HG03135 (cell line): ENCODE measurements at regions not wholly inside any gene's neighbourhood (a gene's known extent, or its start where the extent isn't known, plus 50 kb on each side); places are given as distances from the start of the nearest gene placed in this dataset.
A peak's percentile ranks its signal among the peaks of the same experiment; 100 is the strongest.

Source experiments
- ATAC-seq: cut with Tn5 transposase; IDR thresholded peaks from one replicate; pipeline ENCODE4 v1.9.1; 2021; ENCODE audit warnings: mild to moderate bottlenecking, moderate library complexity; ENCODE audit not compliant: unreplicated experiment

DNA sequence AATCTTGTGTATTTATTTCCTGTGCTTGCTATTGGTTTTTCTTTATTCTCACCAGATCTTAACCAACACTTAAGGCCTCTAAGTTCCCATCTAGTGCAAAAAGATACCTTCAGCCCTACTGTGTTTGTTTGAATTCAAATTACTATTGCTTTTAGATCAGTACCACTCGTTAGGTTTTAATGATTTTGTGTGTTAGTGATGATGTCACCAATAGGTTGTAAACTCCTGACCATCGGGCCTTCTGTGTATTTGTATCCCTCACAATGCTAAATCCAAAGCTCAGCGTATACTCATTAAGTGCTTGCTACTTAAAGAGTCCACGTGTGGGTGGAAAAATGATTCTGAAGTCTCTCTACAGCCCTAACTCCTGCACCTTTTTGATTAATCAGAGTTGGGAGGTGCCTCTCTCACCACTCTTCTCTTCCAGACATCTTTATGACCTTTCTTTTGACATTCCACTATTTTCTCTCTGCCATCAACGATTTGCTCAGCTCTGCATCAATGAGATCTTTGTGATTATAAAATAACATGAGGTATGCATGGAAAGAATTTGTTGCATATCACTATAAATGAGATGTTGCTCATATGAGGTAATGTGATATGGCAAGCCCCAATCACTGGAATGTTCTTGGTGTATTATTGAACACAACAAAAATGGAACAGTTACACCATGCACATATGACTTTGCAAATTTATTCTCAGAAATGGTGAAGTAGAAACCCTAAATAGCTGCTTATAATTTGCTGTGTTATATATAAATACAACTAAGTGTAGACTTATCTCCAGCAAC, 55.1 kb upstream of the LAMA2 start:
- no peak for ATAC-seq

DNA sequence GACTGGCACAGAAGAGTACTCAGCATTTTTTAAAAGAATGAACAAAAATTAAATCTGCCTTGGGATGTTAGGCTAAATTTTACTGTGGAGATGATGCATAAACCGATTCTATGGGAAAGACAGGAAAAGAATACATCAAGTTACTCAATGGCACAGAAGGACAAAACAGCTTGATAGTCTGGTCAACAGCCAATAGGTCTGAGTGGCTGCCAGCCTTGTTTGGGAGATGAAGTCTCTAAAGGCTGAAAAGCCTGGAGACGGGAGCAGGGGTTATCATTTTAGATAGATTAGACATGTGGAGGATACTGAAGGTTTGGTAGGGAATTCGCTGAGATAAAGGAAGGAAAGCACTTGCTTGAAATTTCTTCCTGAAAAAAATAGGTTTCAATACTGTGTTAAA, 56.3 kb upstream of the LAMA2 start:
- no peak for ATAC-seq

DNA sequence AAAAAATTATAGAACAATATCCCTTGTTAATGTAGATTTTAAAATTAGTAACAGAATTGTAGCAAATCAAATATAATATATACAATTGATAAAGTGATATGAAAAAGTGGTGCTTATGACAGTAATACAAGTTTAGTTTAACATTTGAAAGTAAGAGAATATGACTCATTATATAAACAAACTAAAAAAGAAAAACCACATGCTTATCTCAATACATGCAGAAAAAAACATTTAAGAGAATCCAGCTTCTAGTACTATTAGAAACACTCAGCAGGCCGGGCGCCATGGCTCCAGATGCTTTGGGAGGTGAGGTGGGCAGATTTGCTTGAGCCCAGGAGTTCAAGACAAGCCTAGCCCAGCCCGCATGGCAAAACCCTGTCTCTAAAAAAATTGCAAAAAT, 60.7 kb upstream of the LAMA2 start:
- ATAC-seq: no peak

DNA sequence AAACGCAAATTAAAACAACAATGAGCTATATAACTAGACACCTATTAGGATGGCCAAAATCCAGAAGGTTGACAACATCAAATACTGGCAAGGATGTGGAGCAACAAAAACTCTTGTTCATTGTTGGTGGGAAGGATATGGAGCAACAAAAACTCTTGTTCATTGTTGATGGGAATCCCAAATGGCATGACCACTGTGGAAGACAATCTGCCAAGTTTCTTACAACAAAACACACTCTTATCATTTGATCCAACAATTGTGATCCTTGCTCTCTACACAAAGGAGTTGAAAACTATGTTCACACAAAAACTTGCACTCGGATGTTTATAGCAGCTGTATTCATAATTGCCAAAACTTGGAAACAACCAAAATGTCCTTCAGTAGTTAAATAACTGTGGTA, 61.8 kb upstream of the LAMA2 start:
- ATAC-seq: no peak

DNA sequence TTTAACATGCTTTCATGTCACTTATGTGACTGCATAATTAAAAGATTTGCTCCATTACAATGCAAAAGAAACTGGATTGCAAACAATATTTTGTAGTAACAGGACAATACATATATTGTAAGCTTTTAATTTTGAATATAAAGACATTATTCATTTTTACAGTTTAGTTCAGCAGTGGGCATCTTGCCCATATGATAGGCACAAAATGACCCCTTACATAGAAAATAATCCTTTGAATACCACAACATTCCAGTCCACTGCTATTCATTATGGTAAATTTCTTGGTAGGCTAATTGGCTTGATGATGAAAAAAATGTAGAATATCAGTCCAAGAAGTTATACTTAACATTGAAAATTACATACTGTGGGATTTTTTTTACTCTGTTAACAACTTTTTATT, 74.1 kb upstream of the LAMA2 start:
- no peak for ATAC-seq

DNA sequence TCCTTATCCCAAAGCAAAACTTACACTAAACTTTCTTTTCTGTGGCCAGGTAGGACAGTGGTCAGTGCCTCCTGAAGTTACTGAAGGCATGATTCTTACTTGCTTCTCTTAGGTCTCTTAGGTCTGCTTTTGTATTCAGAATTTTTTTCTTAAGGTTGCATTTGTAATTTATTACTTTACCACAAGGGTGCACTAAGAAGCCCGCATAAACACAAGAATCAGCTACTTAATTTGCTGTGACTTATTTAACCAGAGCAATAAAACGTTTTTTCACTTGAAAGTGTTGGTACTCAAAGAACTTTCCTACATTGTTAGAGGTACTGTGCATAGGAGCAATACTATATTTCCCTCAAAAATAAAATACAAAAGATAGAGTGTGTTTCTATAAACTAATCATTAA, 75.4 kb upstream of the LAMA2 start:
- no peak for ATAC-seq

DNA sequence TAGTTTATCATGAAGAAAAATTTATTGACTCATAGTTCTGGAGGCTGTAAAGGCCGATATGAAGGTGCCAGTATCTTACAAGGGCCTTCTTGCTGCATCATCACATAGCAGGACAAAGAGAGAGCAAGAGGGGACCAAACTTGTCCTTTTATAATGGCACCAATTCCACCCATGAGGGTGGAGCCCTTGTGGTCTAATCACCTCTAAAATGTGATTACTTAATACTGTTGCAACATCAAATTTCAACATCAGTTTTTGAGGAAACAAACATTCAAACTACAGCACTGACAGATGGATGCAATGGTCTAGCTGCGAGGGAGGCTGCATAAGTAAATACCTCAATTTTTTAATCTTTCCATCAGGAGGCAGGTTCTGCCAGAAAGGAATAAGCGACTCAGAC, 76.7 kb upstream of the LAMA2 start:
- ATAC-seq: no peak

DNA sequence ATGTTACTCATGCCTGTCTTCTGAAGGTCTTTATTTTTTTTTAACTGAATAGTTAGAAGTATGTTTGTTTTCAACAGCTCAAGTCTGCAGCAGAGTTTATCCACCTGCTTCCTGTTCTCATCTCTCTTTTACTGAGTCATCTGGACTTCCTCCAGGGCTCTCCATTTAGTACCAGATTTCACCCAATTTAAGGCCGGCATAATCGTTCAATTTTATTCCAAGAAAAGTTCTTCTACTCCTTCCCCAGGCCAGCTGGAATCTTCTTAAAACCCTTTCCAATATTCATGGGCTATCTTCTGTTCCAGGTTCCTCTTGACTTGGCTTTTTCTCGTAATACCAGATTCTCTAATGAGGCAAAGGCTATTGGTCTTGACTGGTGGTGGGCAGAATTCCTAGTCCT, 79.0 kb upstream of the LAMA2 start:
- no peak for ATAC-seq

DNA sequence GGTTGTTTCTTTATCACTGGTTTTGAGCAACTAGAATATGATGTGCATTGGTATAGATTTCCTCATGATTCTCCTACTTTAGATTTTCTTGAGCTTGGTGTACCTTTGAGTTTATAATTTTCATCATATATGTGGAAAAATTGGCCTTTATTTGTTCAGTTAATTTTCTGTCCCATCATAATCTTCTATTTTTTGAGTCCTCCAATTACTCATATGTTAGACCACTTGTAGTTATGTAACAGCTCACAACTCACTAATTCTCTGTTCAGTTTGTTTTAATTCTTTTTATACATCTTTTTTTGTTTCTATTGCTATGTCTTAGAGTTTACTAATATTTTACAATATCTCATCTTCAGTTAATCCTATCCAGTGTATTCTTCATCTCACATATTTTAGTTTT, 81.3 kb upstream of the LAMA2 start:
- ATAC-seq: no peak

DNA sequence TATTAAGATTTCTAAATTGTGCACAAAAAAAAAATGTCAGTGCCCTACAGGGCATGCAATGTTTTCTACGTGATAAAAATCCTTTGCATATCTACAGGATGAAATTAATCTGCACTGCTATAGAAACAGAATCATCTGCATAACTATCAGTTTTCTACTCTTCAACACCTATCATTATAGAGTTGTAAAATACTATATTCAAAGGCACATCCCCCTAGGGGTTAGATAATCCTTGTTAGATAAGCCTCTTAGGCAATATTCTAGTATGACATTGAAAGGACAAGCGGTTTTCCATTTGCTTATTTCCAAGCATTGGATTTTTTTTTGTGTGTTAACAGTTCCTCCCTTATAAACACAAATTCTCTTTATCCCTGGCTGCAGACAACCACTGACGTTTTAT, 98.7 kb upstream of the LAMA2 start:
- ATAC-seq: no peak

DNA sequence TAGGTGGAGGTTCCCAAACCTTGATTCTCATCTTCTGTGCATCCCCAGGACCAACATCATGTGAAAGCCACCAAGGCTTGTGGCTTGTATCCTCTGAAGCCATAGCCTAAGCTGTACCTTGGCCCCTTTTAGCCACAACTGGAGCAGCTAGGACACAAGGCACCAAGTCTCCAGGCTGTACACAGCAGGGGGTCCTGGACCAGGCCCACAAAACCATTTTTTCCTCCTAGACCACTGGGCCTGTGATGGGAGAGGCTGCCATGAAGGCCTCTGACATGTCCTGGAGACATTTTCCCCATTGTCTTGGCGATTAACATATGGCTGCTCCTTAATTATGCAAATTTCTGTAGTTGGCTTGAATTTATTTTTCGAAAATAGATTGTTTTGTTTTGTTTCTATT, 114.8 kb upstream of the LAMA2 start:
- no peak for ATAC-seq

DNA sequence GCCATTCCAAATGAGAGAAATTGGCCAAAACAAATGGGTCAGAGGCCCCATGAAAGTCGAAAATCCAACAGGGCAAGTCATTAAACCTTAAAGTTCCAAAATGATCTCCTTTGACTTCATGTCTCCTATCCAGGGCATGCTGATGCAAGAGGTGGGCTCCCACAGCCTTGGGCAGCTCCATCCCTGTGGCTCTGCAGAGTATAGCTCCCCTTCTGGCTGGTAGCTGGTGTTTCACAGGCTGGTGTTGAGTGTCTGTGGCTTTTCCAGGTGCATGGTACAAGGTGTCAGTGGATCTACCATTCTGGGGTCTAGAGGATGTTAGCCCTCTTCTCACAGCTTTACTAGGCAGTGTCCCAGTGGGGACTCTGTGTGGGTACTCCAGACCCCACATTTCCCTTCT, 115.2 kb upstream of the LAMA2 start:
- ATAC-seq: no peak

DNA sequence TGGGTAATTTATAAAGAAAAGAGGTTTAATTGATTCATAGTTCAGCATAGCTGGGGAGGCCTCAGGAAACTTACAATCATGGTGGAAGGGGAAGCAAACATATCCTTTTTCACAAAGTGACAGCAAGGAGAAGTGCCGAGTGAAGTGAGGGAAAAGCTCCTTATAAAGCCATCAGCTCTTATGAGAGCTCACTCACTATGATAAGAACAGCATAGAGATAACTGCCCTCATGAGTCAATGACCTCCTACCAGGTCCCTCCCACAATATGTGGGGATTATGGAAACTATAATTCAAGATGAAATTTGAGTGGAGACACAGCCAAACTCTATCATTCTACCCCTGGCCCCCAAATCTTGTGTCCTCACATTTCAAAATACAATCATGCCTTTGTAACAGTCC, 115.8 kb upstream of the LAMA2 start:
- ATAC-seq: no peak

DNA sequence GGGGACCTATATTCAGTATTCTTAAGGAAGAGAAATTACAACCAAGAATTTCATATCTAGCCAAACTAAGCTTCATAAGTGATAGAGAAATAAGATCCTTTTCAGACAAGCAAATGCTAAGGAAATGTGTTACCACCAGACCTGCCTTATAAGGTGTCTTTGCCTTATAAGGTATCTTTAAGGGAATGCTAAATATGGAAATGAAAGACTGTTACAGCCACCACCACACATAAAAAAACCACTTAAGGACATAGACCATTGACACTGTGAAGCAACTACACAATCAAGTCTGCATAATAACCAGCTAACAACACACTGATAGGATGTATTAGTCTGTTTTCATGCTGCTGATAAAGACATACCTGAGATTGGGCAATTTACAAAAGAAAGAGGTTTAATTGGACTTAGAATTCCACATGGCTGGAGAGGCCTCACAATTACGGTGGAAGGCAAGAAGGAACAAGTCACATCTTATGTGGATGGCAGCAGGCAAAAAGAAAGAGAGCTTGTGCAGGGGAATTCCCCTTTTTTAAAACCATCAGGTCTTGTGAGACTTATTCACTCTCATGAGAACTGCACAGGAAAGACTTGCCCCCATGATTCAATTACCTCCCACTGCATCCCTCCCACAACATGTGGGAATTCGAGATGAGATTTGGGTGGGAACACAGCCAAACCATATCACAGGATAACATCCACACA, 119.2 kb upstream of the LAMA2 start:
- no peak for ATAC-seq

DNA sequence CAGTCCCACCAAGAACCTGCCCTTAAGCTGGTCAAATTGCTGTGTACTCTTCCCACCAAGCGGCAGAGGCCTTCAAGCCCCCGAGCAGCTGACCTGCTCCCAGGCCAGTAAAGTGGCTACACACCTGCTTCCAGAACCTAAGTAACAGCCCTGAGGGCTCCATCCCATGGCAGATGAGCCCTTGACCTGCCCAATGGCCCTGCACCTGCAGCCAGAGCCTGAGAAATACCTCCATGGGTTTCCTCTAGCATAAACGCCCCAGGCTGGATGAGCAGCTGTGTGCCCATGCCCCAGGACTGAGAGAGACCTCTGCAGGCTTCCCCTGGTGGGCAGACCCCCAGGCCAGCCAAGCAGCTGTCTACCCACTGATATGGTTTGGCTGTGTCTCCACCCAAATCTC, 123.0 kb upstream of the LAMA2 start:
- ATAC-seq: no peak

DNA sequence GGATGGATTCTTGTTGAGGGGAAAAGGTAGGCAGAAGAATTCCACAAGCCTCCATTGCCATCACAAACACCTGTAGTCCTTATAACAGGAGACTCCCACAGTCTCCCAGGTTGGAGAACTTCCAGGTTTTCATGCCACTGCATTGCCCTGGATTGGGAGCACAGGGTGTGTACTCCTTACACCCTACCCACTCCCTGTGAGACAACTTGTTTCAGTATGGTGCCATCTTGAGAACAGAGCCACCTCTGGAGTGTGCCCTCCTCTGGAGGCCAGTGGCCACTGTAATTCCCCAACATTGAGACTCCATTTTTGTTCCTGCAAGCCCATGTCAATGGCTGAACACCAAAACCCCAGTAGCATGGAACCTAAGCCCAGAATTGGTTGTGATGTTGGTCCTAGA, 123.5 kb upstream of the LAMA2 start:
- ATAC-seq: no peak

DNA sequence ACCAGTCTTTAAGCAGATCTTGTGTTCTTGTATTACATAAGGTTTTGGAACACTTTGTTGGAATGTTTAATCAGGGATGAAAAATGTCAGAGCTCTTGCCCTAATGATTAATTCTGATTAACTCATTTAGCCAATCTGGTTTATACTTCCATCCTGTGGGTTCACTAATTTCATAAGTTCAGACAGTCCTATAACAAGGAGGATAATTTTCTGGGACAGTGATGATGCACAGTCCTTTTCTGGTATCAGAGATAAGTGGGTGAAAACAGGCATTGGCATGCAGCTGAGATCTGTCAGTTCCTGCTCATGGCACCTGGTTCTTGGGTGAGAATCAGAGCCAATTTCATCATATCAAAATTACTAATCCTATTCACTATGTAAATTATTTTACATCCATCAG, 125.0 kb upstream of the LAMA2 start:
- no peak for ATAC-seq

DNA sequence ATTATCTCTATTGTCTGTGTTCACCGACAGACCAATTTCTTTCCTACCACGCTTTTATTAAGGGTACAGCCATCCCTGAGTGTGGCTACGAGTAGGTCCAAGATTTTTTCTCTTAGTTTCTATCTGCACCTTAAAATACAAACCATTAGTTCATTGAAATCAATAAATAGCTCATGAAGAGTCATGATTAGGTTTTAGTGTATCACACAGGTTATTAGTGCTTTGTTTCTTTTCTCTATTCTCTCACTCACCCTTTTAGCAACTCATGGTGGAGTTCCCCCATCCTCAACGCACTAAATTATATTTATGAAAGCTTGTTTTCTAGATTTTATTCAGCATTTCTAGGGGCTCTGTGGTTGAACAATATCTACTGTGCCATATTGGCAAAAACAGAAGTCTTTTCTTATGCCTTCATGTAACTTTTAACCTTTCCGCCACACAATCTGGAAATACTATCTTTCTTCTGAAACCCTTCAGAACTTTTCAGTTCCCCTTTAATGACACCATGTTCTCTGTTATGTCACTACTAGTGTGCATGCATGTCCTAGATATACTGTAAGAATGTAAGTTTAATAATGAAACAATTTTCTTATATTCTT, 128.2 kb upstream of the LAMA2 start:
- ATAC-seq: peak; percentile 99

DNA sequence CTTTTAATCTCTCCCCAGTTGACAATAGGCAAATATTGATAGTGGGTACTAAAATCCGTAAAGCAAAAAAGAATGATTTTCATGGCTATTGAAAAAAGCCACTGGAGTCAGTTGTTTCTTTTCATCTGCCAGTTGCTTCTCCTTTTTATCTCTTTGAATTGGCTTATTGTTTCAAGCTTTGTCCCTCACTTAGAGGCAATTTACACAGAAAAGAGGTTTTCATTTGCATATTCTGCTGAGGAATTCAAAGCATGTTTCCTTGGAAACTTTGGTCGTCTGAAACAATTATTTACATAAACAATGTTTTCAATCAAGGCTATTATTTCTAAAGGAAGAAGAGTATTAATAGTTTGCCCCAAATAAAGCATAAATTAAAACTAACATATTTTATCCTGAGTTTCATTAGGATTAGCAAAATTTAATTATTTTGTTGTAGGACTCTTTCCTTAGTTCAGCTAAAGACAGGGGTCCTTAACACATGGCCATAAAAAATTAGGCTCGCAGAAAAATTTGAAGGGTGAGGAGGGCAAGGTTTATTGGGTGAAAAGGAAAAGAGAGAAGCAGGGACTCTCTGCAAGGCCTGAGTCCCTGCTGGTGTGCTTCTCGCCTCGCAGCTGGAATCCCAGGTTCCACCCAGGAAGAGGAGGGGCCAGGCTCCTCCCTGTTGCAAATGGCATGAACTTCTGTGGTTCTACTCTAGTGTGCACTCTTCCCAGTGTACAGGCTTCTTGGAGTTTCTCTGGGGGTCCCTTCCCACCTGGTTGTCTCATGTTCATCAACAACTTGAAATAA, 138.8 kb upstream of the LAMA2 start:
- ATAC-seq: no peak

DNA sequence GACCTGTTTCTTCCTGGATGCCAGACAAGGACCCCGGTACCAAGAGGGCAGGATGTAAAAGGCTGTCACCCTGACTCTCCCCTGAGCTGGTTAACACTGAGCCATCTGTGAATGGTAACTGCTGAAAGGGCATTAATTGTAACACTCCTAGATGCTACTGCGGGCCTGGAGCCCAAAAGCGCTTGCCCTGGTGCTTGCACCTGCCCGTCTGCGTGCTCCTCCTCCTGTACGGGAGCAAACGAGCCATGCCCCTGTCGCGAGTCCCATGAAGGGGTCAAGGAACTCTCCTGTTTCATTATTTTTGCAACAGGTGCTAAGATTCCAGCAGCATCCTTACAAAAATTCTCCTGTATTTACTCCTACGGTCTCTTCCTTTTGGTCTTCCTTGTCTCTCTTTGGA, 140.0 kb upstream of the LAMA2 start:
- ATAC-seq: no peak

DNA sequence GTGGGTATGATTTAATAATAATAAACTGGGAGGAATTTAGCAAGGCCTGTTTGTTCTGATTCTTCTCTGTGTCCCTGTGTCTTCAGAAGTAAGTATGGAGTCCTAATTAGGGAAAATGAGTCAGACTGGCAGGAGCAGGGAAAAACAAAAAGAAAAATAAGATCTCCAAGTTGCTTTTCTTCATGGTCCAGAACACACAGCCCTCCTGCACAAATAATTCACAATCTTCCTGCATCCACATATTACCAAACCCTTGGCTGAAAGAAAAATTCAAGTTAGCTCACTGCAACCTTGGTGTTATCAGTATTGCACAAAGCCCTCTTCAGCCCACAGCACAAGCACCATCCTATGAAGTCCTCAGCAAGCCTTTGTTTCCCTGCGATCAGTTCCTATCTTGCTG, 142.0 kb upstream of the LAMA2 start:
- ATAC-seq: no peak

DNA sequence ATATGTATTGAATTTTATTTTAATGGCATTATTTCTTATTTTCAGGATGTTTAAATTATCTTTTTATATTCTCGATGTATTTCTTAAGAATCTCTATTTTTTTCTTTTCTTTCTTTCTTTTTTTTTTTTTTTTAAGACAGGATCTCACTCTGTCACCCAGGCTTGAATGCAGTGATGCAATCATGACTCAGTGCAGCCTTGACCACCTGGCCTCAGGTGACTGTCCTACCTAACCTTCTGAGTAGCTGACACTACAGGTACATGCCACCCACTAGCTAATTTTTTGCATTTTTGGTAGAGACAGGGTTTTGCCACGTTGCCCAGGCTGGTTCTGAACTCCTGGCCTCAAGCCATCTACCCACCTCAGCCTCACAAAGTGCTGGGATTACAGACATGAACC, 143.8 kb upstream of the LAMA2 start:
- no peak for ATAC-seq
